Transverse colon (tissue), 4 donors: ENCODE measurements at regions not wholly inside any gene's neighbourhood (a gene's known extent, or its start where the extent isn't known, plus 50 kb on each side); places are given as distances from the start of the nearest gene placed in this dataset.

Experiments used
- DNase-seq: peaks from one replicate; pipeline ENCODE4 v3.0.0-alpha.2; 2019
- H3K27ac ChIP-seq, 4 donors: fragments of 200-600 bp; sonication (generic); 2 replicates each; pipeline ENCODE4 v1.5.1; 2016 to 2018; ENCODE audit warnings: inconsistent platforms in 4 of 4
- H3K27me3 ChIP-seq: fragments of 200-600 bp; sonication (generic); 2 replicates; pipeline ENCODE4 v1.5.1; 2017; ENCODE audit warnings: inconsistent platforms
- H3K36me3 ChIP-seq, 4 donors: fragments of 200-600 bp; sonication (generic); 2 replicates each; pipeline ENCODE4 v1.5.1; 2017 to 2019; ENCODE audit warnings: inconsistent platforms in 4 of 4
- H3K4me1 ChIP-seq, 4 donors: fragments of 200-600 bp; sonication (generic); 2 replicates each; pipeline ENCODE4 v1.5.1; 2017 to 2020; ENCODE audit warnings: inconsistent platforms in 4 of 4
- H3K4me3 ChIP-seq, 4 donors: fragments of 200-600 bp; sonication (generic); 1 replicate in 1 of 4; 2 replicates in 3 of 4; pipeline versions ENCODE4 v1.5.1 to v1.6.1; 2017 to 2019; ENCODE audit warnings: inconsistent platforms in 4 of 4
- H3K9me3 ChIP-seq, 2 donors: fragments of 200-600 bp; sonication (generic); 2 replicates each; pipeline ENCODE4 v1.5.1; 2017 to 2019; ENCODE audit warnings: inconsistent platforms in 2 of 2
- EP300 ChIP-seq: sonication (generic); formaldehyde crosslinking; IDR thresholded peaks from one replicate; pipeline ENCODE4 v1.6.1; 2017; ENCODE audit warnings: antibody characterized with exemption, low read depth
- POLR2A ChIP-seq: fragments of 450-650 bp; IDR thresholded peaks from one replicate; pipeline ENCODE4 v1.6.1; 2016; ENCODE audit warnings: antibody characterized with exemption, mild to moderate bottlenecking, moderate library complexity
- POLR2AphosphoS5 ChIP-seq, 3 donors: sonication (generic); formaldehyde crosslinking; IDR thresholded peaks; one replicate each; pipeline ENCODE4 v1.6.1; 2016; ENCODE audit warnings: antibody characterized with exemption in 3 of 3
- WGBS, 2 donors: methylation state at CpG; one replicate each; pipeline ENCODE4 v1.1.5; 2018; ENCODE audit warnings: low coverage in 1 of 2; 5-methylcytosine and 5-hydroxymethylcytosine counted together
- in situ Hi-C, 4 donors: fragments of 200-750 bp; cut with MboI; loops; one replicate each; pipeline versions ENCODE4 v1.15.0 to v1.15.1; 2017; ENCODE audit warnings: low sequenced_read_pairs in 3 of 4, low pct_ligation_motif_present in 1 of 4, low pct_unique_long_range_greater_than_20kb in 1 of 4
- intact Hi-C: fragments of 100-400 bp; cut with DNase I; formaldehyde crosslinking; loops from one replicate; pipeline ENCODE4 v1.15.1; 2023; ENCODE audit warnings: low total_unique reads
- TF ChIP-seq, protein P1 (sequence below), 5 experiments: fragments of 200-600 bp in 3 of 5; fragments of 450-650 bp in 2 of 5; sonication (generic) in 3 of 5; IDR thresholded peaks; 1 replicate in 2 of 5; 2 replicates in 3 of 5; pipeline ENCODE4 v1.5.1; 2016 to 2017; ENCODE audit warnings: antibody characterized with exemption in 5 of 5, inconsistent platforms in 3 of 5, mild to moderate bottlenecking in 2 of 5, moderate library complexity in 1 of 5

DNA sequence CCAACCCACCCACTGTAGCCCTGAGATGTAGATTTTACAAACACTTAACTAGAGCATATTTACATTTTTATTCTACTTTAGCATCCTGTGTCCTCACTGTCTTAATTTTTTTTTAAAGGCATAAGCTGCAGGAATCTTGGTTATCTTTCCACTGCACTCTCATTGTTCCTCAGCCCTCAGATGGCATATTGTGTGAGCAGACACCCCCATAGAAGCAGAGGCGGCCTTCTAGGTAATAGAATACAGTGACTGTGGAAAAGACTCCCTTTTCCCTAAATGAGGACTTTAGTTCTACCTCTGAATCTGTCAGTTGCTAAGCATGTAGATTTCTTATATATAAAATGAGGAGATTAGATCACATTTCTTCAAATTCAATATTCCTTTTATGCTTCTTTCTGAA lies 543.5 kb upstream of the SPHKAP start:
- TF ChIP-seq, protein P1, sequence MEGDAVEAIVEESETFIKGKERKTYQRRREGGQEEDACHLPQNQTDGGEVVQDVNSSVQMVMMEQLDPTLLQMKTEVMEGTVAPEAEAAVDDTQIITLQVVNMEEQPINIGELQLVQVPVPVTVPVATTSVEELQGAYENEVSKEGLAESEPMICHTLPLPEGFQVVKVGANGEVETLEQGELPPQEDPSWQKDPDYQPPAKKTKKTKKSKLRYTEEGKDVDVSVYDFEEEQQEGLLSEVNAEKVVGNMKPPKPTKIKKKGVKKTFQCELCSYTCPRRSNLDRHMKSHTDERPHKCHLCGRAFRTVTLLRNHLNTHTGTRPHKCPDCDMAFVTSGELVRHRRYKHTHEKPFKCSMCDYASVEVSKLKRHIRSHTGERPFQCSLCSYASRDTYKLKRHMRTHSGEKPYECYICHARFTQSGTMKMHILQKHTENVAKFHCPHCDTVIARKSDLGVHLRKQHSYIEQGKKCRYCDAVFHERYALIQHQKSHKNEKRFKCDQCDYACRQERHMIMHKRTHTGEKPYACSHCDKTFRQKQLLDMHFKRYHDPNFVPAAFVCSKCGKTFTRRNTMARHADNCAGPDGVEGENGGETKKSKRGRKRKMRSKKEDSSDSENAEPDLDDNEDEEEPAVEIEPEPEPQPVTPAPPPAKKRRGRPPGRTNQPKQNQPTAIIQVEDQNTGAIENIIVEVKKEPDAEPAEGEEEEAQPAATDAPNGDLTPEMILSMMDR (IDR thresholded peaks at IDR 0.05) = no peak
- TF ChIP-seq POLR2A (no peak), POLR2AphosphoS5 (IDR thresholded peaks at IDR 0.05) (no peak), EP300 (no peak)
- DNase-seq = no peak
- whole genome bisulfite sequencing, 2 donors = 80 to 100% methylated on average over 1 of the region's 1 CpG
- Histone ChIP-seq H3K4me1 (no peaks in the 10 kb centered on the region), H3K27ac (no peak overlapping the region), H3K9me3 (no peaks in the 10 kb centered on the region), H3K4me3 (no peak overlapping the region), H3K36me3 (no peaks in the 10 kb centered on the region), H3K27me3 (no peaks in the 10 kb centered on the region)
- in situ Hi-C loops (no loop called here), intact Hi-C loops (no loop called here)

DNA sequence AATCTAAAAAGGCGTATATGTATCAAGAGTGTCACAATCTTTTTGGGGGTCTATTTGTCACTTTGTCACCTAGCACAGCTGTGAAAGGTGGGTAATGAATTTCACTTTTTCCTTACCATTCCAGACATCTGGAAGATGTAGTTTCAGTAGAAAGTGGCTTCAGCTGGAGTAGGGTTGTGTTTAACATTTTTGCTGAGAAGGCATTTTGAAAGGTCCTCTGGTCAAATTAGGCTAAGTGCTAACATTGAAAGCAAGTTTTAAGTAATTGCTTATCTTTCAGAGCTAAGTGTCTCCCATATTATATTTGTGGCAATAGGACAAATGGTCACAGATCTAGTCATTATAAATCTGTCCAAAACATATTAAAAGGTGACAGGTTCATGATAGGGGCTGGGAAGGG lies 542.1 kb upstream of the SPHKAP start:
- H3K9me3 ChIP-seq = no peaks in the 10 kb centered on the region
- WGBS, 2 donors = 75 to 77% methylated on average over 1 of the region's 1 CpG
- no peaks in the 10 kb centered on the region for H3K36me3 ChIP-seq
- in situ Hi-C loops (no loop called here), intact Hi-C loops (no loop called here)
- no peak overlapping the region for H3K4me3 ChIP-seq
- no peaks in the 10 kb centered on the region for H3K4me1 ChIP-seq
- no peak for DNase-seq
- H3K27ac ChIP-seq = no peak overlapping the region
- TF ChIP-seq POLR2A (no peak), EP300 (no peak), POLR2AphosphoS5 (IDR thresholded peaks at IDR 0.05) (no peak)
- TF ChIP-seq, protein P1 (IDR thresholded peaks at IDR 0.05) = no peak
- H3K27me3 ChIP-seq = no peaks in the 10 kb centered on the region

DNA sequence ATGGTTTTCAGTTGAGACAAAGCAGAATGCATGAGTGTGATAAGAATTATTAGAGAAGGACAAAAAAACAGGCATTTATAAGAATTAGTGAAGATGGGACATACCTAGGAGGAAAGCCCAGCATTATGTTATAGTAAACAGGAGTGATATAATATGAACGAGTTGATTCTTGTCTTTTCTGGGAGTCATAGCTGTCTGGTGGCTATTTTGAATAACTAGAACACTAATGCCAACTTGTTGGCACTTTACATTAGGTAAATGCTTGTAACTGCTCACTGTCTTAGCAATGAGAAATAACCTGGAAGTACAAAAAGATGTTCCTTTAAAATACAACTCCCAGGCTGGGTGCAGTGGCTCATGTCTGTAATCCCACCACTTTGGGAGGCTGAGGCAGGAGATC lies 540.8 kb upstream of the SPHKAP start:
- Histone ChIP-seq H3K4me1 (no peaks in the 10 kb centered on the region), H3K27ac (no peak overlapping the region), H3K9me3 (no peaks in the 10 kb centered on the region), H3K36me3 (no peaks in the 10 kb centered on the region), H3K4me3 (no peak overlapping the region), H3K27me3 (no peaks in the 10 kb centered on the region)
- 27 to 28% methylated on average over 1 of the region's 1 CpG for WGBS, 2 donors
- DNase-seq = no peak
- TF ChIP-seq POLR2A = no peak
- TF ChIP-seq, protein P1 (IDR thresholded peaks at IDR 0.05) = no peak
- in situ Hi-C loops = no loop called here
- intact Hi-C loops = no loop called here

DNA sequence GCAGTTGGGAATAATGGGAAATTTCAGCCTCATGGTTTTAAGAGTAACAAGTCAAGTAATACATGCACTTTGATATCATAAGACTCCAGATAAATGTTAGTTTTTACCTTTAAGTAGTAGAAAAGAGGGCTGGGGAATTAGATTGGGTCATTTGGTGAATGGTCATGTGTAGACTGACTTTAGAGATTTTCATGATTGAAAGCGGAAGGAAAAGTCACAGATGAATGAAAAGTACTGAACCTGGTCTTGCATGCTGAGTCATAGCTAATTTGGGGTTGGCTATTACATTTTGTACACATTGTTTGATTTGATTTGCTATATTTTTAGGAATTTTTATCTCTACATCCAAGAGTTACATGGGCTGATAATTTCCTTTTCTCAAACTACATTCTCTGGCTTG lies 539.4 kb upstream of the SPHKAP start:
- Histone ChIP-seq H3K9me3 (no peaks in the 10 kb centered on the region), H3K27ac (no peak overlapping the region), H3K4me3 (no peak overlapping the region), H3K36me3 (no peaks in the 10 kb centered on the region), H3K4me1 (no peaks in the 10 kb centered on the region), H3K27me3 (no peaks in the 10 kb centered on the region)
- 81 to 100% methylated on average over 1 of the region's 1 CpG for WGBS, 2 donors
- in situ Hi-C loops (no loop called here), intact Hi-C loops (no loop called here)
- TF ChIP-seq POLR2AphosphoS5 (IDR thresholded peaks at IDR 0.05) (no peak), EP300 (no peak), POLR2A (no peak)
- TF ChIP-seq, protein P1 (IDR thresholded peaks at IDR 0.05) = no peak
- DNase-seq = no peak
